SK-N-SH treated with all-trans-retinoic acid at 6 μM for 48 hours (cell line): ENCODE measurements at regions not wholly inside any gene's neighbourhood (a gene's known extent, or its start where the extent isn't known, plus 50 kb on each side); places are given as distances from the start of the nearest gene placed in this dataset.
A peak's percentile ranks its signal among the peaks of the same experiment; 100 is the strongest.

Experiments used
- ATAC-seq: fragments of 200-7000 bp; cut with Tn5 transposase; 3 replicates; pipeline ENCODE4 v1.9.1; 2020; ENCODE audit warnings: mild to moderate bottlenecking, moderate library complexity
- ARNTL ChIP-seq: fragments of 450-650 bp; formaldehyde crosslinking; IDR thresholded peaks from 2 replicates; pipeline ENCODE4 v1.5.0; 2020; ENCODE audit warnings: low read depth, mild to moderate bottlenecking, moderate library complexity, borderline replicate concordance
- CSDC2 ChIP-seq: fragments of 250-450 bp; sonication (Bioruptor Pico); IDR thresholded peaks from 2 replicates; pipeline ENCODE4 v1.5.0; 2020; ENCODE audit warnings: mild to moderate bottlenecking, moderate library complexity
- ESRRG ChIP-seq: fragments of 250-450 bp; sonication (Bioruptor Pico); IDR thresholded peaks from 2 replicates; pipeline ENCODE4 v1.6.1; 2021; ENCODE audit warnings: mild to moderate bottlenecking
- GLIS3 ChIP-seq: fragments of 250-450 bp; sonication (Bioruptor Pico); IDR thresholded peaks from 2 replicates; pipeline ENCODE4 v1.5.0; 2020; ENCODE audit warnings: mild to moderate bottlenecking, moderate library complexity
- ISL1 ChIP-seq: fragments of 250-450 bp; sonication (Bioruptor Pico); IDR thresholded peaks from 2 replicates; pipeline ENCODE4 v2.1.2; 2022; ENCODE audit warnings: mild to moderate bottlenecking, moderate library complexity
- OSR1 ChIP-seq: fragments of 250-450 bp; sonication (Bioruptor Pico); IDR thresholded peaks from 2 replicates; pipeline ENCODE4 v1.8.0; 2022; ENCODE audit warnings: moderate library complexity, mild to moderate bottlenecking, inconsistent platforms
- PPARA ChIP-seq: fragments of 250-450 bp; sonication (Bioruptor Pico); IDR thresholded peaks from 2 replicates; pipeline ENCODE4 v1.5.0; 2020; ENCODE audit warnings: mild to moderate bottlenecking, borderline replicate concordance
- RARB ChIP-seq: fragments of 250-450 bp; sonication (Bioruptor Pico); IDR thresholded peaks from 2 replicates; pipeline ENCODE4 v1.8.0; 2021; ENCODE audit warnings: mild to moderate bottlenecking, moderate library complexity
- SNAI2 ChIP-seq: fragments of 250-450 bp; sonication (Bioruptor Pico); IDR thresholded peaks from 2 replicates; pipeline ENCODE4 v1.5.0; 2020; ENCODE audit warnings: mild to moderate bottlenecking, moderate library complexity
- TCF4 ChIP-seq: fragments of 250-450 bp; sonication (Bioruptor Pico); IDR thresholded peaks from 2 replicates; pipeline ENCODE4 v1.8.0; 2021; ENCODE audit warnings: mild to moderate bottlenecking, moderate library complexity, borderline replicate concordance
- ZC3H10 ChIP-seq: fragments of 250-450 bp; sonication (Bioruptor Pico); IDR thresholded peaks from 2 replicates; pipeline ENCODE4 v1.5.1; 2021; ENCODE audit warnings: mild to moderate bottlenecking, moderate library complexity
- ZFP3 ChIP-seq: fragments of 250-450 bp; sonication (Bioruptor Pico); IDR thresholded peaks from 2 replicates; pipeline ENCODE4 v1.5.0; 2020; ENCODE audit warnings: mild to moderate bottlenecking, moderate library complexity
- ZFP30 ChIP-seq: fragments of 450-650 bp; formaldehyde crosslinking; IDR thresholded peaks from 2 replicates; pipeline ENCODE4 v1.5.0; 2022; ENCODE audit warnings: mild to moderate bottlenecking, moderate library complexity
- ZNF565 ChIP-seq: fragments of 450-650 bp; formaldehyde crosslinking; conservative IDR thresholded peaks from 2 replicates; pipeline ENCODE4 v1.5.0; 2020; ENCODE audit warnings: low read depth, mild to moderate bottlenecking, moderate library complexity
- ZNF70 ChIP-seq: fragments of 450-650 bp; formaldehyde crosslinking; IDR thresholded peaks from 2 replicates; pipeline ENCODE4 v1.5.0; 2020; ENCODE audit warnings: mild to moderate bottlenecking, moderate library complexity
- ZNF8 ChIP-seq: fragments of 450-650 bp; formaldehyde crosslinking; IDR thresholded peaks from 2 replicates; pipeline ENCODE4 v1.5.0; 2020; ENCODE audit warnings: mild to moderate bottlenecking, moderate library complexity
- TF ChIP-seq, protein P1 (sequence below): fragments of 250-450 bp; sonication (Bioruptor Pico); IDR thresholded peaks from 2 replicates; pipeline ENCODE4 v1.8.0; 2020; ENCODE audit warnings: mild to moderate bottlenecking, moderate library complexity, borderline replicate concordance
- TF ChIP-seq, protein P2 (sequence below): fragments of 250-450 bp; sonication (Bioruptor Pico); IDR thresholded peaks from 2 replicates; pipeline ENCODE4 v1.8.0; 2021; ENCODE audit warnings: low read depth, mild to moderate bottlenecking, moderate library complexity, borderline replicate concordance
- TF ChIP-seq, protein P3 (sequence below): fragments of 250-450 bp; sonication (Bioruptor Pico); IDR thresholded peaks from 2 replicates; pipeline ENCODE4 v1.5.0; 2020; ENCODE audit warnings: mild to moderate bottlenecking, moderate library complexity
- TF ChIP-seq, protein P4 (sequence below): fragments of 250-450 bp; sonication (Bioruptor Pico); IDR thresholded peaks from 2 replicates; pipeline ENCODE4 v1.5.1; 2020; ENCODE audit warnings: low read depth, mild to moderate bottlenecking, moderate library complexity
- TF ChIP-seq, protein P5 (sequence below): fragments of 250-450 bp; sonication (Bioruptor Pico); IDR thresholded peaks from 2 replicates; pipeline ENCODE4 v1.5.1; 2021; ENCODE audit warnings: mild to moderate bottlenecking, moderate library complexity

DNA sequence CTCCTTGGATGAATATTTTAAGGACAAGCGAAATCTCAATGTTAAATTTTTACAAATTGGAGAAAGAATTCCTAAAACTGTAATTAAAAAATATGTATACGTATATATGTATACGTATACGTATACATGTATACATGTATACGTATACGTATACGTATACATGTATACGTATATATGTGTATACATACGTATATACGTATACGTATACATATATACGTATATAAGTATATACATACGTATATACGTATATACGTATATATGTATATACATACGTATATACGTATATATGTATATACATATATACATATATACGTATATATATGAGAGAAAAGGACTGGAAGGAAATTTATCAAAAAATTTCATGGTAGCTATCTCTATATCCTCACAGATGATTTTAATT is 110.2 kb upstream of the ACKR3 start (continued):
- TF ChIP-seq, protein P1, sequence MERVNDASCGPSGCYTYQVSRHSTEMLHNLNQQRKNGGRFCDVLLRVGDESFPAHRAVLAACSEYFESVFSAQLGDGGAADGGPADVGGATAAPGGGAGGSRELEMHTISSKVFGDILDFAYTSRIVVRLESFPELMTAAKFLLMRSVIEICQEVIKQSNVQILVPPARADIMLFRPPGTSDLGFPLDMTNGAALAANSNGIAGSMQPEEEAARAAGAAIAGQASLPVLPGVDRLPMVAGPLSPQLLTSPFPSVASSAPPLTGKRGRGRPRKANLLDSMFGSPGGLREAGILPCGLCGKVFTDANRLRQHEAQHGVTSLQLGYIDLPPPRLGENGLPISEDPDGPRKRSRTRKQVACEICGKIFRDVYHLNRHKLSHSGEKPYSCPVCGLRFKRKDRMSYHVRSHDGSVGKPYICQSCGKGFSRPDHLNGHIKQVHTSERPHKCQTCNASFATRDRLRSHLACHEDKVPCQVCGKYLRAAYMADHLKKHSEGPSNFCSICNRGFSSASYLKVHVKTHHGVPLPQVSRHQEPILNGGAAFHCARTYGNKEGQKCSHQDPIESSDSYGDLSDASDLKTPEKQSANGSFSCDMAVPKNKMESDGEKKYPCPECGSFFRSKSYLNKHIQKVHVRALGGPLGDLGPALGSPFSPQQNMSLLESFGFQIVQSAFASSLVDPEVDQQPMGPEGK = no peak
- TF ChIP-seq OSR1 (CRISPR knock-in tag) = peak; percentile 42; the same call in 1 of the 2 replicates
- TF ChIP-seq ARNTL (CRISPR knock-in tag) = no peak
- no peak for TF ChIP-seq ISL1 (CRISPR knock-in tag)
- TF ChIP-seq, all 23 proteins: peak for 4

DNA sequence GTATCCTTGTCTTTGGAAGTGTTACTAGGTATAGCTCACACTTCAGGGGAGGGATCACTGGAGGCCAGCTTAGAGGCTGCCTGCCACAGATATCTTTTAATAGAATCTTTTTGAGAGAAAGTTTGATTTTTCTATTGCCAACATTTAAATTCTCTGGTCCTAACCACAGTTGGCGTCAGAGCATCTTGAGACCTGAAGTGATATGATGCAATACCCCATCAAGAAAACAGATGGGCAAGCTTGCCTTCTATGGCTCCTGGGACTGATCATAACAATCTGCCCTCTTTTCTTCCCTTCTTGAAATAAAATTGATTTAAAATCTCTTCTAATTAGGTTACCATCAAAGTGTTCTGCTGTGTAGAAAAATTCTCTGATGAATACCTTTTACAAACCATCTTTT is 105.5 kb upstream of the ACKR3 start:
- TF ChIP-seq ZNF8 = no peak
- TF ChIP-seq, protein P2, sequence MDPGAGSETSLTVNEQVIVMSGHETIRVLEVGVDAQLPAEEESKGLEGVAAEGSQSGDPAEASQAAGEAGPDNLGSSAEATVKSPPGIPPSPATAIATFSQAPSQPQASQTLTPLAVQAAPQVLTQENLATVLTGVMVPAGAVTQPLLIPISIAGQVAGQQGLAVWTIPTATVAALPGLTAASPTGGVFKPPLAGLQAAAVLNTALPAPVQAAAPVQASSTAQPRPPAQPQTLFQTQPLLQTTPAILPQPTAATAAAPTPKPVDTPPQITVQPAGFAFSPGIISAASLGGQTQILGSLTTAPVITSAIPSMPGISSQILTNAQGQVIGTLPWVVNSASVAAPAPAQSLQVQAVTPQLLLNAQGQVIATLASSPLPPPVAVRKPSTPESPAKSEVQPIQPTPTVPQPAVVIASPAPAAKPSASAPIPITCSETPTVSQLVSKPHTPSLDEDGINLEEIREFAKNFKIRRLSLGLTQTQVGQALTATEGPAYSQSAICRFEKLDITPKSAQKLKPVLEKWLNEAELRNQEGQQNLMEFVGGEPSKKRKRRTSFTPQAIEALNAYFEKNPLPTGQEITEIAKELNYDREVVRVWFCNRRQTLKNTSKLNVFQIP (CRISPR knock-in tag) = no peak
- TF ChIP-seq TCF4 = no peak
- no peak for TF ChIP-seq CSDC2 (CRISPR knock-in tag)
- TF ChIP-seq ZFP30 (CRISPR knock-in tag) = no peak
- no peak for TF ChIP-seq ZNF70 (CRISPR knock-in tag)
- no peak for TF ChIP-seq ARNTL (CRISPR knock-in tag)
- TF ChIP-seq, protein P1 = no peak
- TF ChIP-seq GLIS3 (CRISPR knock-in tag) = no peak
- TF ChIP-seq ZC3H10 = no peak
- no peak for TF ChIP-seq ESRRG (CRISPR knock-in tag)
- TF ChIP-seq ISL1 (CRISPR knock-in tag) = no peak
- TF ChIP-seq SNAI2 (CRISPR knock-in tag) = no peak
- TF ChIP-seq, protein P3, sequence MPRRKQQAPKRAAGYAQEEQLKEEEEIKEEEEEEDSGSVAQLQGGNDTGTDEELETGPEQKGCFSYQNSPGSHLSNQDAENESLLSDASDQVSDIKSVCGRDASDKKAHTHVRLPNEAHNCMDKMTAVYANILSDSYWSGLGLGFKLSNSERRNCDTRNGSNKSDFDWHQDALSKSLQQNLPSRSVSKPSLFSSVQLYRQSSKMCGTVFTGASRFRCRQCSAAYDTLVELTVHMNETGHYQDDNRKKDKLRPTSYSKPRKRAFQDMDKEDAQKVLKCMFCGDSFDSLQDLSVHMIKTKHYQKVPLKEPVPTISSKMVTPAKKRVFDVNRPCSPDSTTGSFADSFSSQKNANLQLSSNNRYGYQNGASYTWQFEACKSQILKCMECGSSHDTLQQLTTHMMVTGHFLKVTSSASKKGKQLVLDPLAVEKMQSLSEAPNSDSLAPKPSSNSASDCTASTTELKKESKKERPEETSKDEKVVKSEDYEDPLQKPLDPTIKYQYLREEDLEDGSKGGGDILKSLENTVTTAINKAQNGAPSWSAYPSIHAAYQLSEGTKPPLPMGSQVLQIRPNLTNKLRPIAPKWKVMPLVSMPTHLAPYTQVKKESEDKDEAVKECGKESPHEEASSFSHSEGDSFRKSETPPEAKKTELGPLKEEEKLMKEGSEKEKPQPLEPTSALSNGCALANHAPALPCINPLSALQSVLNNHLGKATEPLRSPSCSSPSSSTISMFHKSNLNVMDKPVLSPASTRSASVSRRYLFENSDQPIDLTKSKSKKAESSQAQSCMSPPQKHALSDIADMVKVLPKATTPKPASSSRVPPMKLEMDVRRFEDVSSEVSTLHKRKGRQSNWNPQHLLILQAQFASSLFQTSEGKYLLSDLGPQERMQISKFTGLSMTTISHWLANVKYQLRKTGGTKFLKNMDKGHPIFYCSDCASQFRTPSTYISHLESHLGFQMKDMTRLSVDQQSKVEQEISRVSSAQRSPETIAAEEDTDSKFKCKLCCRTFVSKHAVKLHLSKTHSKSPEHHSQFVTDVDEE = no peak
- no peak for TF ChIP-seq ZNF565
- no peak for TF ChIP-seq OSR1 (CRISPR knock-in tag)
- TF ChIP-seq, protein P4, sequence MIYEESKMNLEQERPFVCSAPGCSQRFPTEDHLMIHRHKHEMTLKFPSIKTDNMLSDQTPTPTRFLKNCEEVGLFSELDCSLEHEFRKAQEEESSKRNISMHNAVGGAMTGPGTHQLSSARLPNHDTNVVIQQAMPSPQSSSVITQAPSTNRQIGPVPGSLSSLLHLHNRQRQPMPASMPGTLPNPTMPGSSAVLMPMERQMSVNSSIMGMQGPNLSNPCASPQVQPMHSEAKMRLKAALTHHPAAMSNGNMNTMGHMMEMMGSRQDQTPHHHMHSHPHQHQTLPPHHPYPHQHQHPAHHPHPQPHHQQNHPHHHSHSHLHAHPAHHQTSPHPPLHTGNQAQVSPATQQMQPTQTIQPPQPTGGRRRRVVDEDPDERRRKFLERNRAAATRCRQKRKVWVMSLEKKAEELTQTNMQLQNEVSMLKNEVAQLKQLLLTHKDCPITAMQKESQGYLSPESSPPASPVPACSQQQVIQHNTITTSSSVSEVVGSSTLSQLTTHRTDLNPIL (CRISPR knock-in tag) = no peak
- TF ChIP-seq PPARA = no peak
- TF ChIP-seq ZFP3 (CRISPR knock-in tag) = no peak
- TF ChIP-seq, all 23 proteins: peak for 0
- no peak for ATAC-seq

DNA sequence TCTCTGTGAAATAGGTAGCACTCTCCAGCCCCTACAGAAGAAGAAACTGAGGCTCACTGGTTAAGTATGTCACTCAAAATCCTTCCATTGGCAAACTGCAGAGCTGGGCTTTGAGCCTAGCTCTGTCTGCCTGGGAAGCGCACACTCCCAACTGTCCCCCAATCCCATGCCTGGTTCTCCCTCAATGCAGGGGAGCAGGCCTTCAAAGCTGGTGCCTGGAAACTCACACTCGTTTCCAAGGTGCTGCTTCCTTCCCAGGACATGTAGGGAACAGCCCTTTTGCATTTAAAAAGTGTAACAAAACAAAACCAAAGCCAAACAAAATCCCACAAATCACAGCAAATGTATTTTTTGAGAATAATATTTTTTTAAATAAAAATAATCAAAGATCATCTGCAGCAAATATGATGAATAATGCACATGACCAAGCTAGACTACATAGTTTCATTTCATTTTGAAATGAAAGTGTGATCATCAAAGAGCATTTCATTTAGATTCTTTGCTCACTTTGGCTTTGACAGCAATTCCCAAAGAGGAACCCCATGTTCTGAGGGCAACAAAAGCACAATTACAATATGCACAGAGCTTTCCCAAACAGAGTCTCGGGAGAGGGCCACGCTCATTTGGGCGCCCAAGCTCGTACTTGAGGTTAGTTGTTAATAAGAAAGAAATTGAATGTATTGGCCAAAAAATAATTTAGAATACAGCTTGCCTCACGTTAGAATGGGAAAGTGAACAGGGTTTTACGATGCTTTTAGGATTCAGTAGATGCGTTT is 96.7 kb upstream of the ACKR3 start:
- no peak for ATAC-seq
- TF ChIP-seq ESRRG (CRISPR knock-in tag) = no peak
- TF ChIP-seq GLIS3 (CRISPR knock-in tag) = no peak
- TF ChIP-seq TCF4 = no peak
- no peak for TF ChIP-seq PPARA
- TF ChIP-seq RARB (CRISPR knock-in tag) = no peak
- no peak for TF ChIP-seq CSDC2 (CRISPR knock-in tag)
- TF ChIP-seq OSR1 (CRISPR knock-in tag) = no peak
- TF ChIP-seq ZFP3 (CRISPR knock-in tag) = no peak
- TF ChIP-seq ZNF565 = no peak
- TF ChIP-seq, protein P5, sequence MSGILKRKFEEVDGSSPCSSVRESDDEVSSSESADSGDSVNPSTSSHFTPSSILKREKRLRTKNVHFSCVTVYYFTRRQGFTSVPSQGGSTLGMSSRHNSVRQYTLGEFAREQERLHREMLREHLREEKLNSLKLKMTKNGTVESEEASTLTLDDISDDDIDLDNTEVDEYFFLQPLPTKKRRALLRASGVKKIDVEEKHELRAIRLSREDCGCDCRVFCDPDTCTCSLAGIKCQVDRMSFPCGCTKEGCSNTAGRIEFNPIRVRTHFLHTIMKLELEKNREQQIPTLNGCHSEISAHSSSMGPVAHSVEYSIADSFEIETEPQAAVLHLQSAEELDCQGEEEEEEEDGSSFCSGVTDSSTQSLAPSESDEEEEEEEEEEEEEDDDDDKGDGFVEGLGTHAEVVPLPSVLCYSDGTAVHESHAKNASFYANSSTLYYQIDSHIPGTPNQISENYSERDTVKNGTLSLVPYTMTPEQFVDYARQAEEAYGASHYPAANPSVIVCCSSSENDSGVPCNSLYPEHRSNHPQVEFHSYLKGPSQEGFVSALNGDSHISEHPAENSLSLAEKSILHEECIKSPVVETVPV = no peak
- TF ChIP-seq ZFP30 (CRISPR knock-in tag) = no peak
- TF ChIP-seq ZC3H10 = no peak
- no peak for TF ChIP-seq ARNTL (CRISPR knock-in tag)
- TF ChIP-seq, protein P1 = no peak
- no peak for TF ChIP-seq SNAI2 (CRISPR knock-in tag)
